ENCODE measurements at regions not wholly inside any gene's neighbourhood (a gene's known extent, or its start where the extent isn't known, plus 50 kb on each side); places are given as distances from the start of the nearest gene placed in this dataset.
A peak's percentile ranks its signal among the peaks of the same experiment; 100 is the strongest.
"Not testable (repeated sequence)": the region's sequence is repeated elsewhere in the genome, so short reads cannot be mapped to it uniquely, and the experiment has no call there.

GRCh38 chr13:73177017-73177416 lies 118.2 kb downstream of the KLF5 start:
- no peak overlapping the region for H3K27ac Mint-ChIP-seq
- ATAC-seq (replicated peaks), result no peak
- H3K4me1 Mint-ChIP-seq, result no peaks in the 10 kb centered on the region
- no peak for DNase-seq
- H3K4me3 Mint-ChIP-seq, result no peak overlapping the region
- H3K36me3 Mint-ChIP-seq, result no peaks in the 10 kb centered on the region
- H3K27me3 Mint-ChIP-seq, result no peaks in the 10 kb centered on the region
- no peaks in the 10 kb centered on the region for H3K9me3 Mint-ChIP-seq

GRCh38 chr13:73174521-73175010 lies 115.8 kb downstream of the KLF5 start:
- ATAC-seq (replicated peaks), result no peak
- Mint-ChIP-seq H3K4me3 (no peak overlapping the region), H3K4me1 (no peaks in the 10 kb centered on the region), H3K36me3 (no peaks in the 10 kb centered on the region), H3K27me3 (no peaks in the 10 kb centered on the region), H3K9me3 (no peaks in the 10 kb centered on the region), H3K27ac (no peak overlapping the region)
- no peak for DNase-seq

- H3K9me3 Mint-ChIP-seq, result no peaks in the 10 kb centered on the region
- H3K27ac Mint-ChIP-seq, result no peak overlapping the region
- DNase-seq (no peak), ATAC-seq (replicated peaks) (no peak)
- H3K27me3 Mint-ChIP-seq, result no peaks in the 10 kb centered on the region
- H3K4me3 Mint-ChIP-seq, result no peak overlapping the region
- H3K4me1 Mint-ChIP-seq, result peaks cover 0 to 1% of the 10 kb centered on the region in 2 donors
- no peaks in the 10 kb centered on the region for H3K36me3 Mint-ChIP-seq
Measured at GRCh38 chr13:73173279-73173811, 114.5 kb downstream of the KLF5 start.

- H3K4me1 Mint-ChIP-seq, result peaks cover 0 to 1% of the 10 kb centered on the region in 2 donors
- DNase-seq (no peak), ATAC-seq (replicated peaks) (no peak)
- no peak overlapping the region for H3K4me3 Mint-ChIP-seq
- no peaks in the 10 kb centered on the region for H3K36me3 Mint-ChIP-seq
- H3K9me3 Mint-ChIP-seq, result no peaks in the 10 kb centered on the region
- H3K27ac Mint-ChIP-seq, result no peak overlapping the region
- no peaks in the 10 kb centered on the region for H3K27me3 Mint-ChIP-seq
Measured at GRCh38 chr13:73171926-73172325, 113.1 kb downstream of the KLF5 start.

GRCh38 chr13:73171271-73171682 lies 112.5 kb downstream of the KLF5 start:
- H3K4me1 Mint-ChIP-seq, result peaks cover 0 to 1% of the 10 kb centered on the region in 2 donors
- no peaks in the 10 kb centered on the region for H3K36me3 Mint-ChIP-seq
- no peak overlapping the region for H3K4me3 Mint-ChIP-seq
- no peaks in the 10 kb centered on the region for H3K27me3 Mint-ChIP-seq
- H3K9me3 Mint-ChIP-seq, result no peaks in the 10 kb centered on the region
- no peak for ATAC-seq (replicated peaks)
- no peak overlapping the region for H3K27ac Mint-ChIP-seq
- no peak for DNase-seq

- DNase-seq (no peak), ATAC-seq (replicated peaks) (peak in 1 of 2 donors; percentile 19)
- peaks cover 0 to 1% of the 10 kb centered on the region in 2 donors for H3K4me1 Mint-ChIP-seq
- H3K36me3 Mint-ChIP-seq, result no peaks in the 10 kb centered on the region
- no peak overlapping the region for H3K4me3 Mint-ChIP-seq
- no peaks in the 10 kb centered on the region for H3K27me3 Mint-ChIP-seq
- H3K9me3 Mint-ChIP-seq, result no peaks in the 10 kb centered on the region
- H3K27ac Mint-ChIP-seq, result no peak overlapping the region
Measured at GRCh38 chr13:73169971-73170370, 111.2 kb downstream of the KLF5 start.

- no peak overlapping the region for H3K4me3 Mint-ChIP-seq
- no peaks in the 10 kb centered on the region for H3K36me3 Mint-ChIP-seq
- H3K4me1 Mint-ChIP-seq, result peaks cover 0 to 1% of the 10 kb centered on the region in 2 donors
- H3K9me3 Mint-ChIP-seq, result peaks cover 0 to 2% of the 10 kb centered on the region in 2 donors
- DNase-seq (no peak), ATAC-seq (replicated peaks) (no peak)
- H3K27ac Mint-ChIP-seq, result no peak overlapping the region
- no peaks in the 10 kb centered on the region for H3K27me3 Mint-ChIP-seq
Measured at GRCh38 chr13:73168953-73169401, 110.2 kb downstream of the KLF5 start.

GRCh38 chr13:73168226-73168952 lies 109.6 kb downstream of the KLF5 start:
- no peak overlapping the region for H3K27ac Mint-ChIP-seq

GRCh38 chr13:73167028-73167820 lies 108.4 kb downstream of the KLF5 start:
- Mint-ChIP-seq H3K9me3 (peaks cover 0 to 2% of the 10 kb centered on the region in 2 donors), H3K36me3 (no peaks in the 10 kb centered on the region), H3K4me1 (peaks cover 0 to 1% of the 10 kb centered on the region in 2 donors), H3K27me3 (no peaks in the 10 kb centered on the region), H3K4me3 (no peak overlapping the region), H3K27ac (no peak overlapping the region)
- DNase-seq (no peak), ATAC-seq (replicated peaks) (no peak)

More at GRCh38 chr13:73168226-73168952, 109.6 kb downstream of the KLF5 start:
- Mint-ChIP-seq H3K4me3 (no peak overlapping the region), H3K27me3 (no peaks in the 10 kb centered on the region), H3K4me1 (peaks cover 0 to 1% of the 10 kb centered on the region in 2 donors), H3K36me3 (no peaks in the 10 kb centered on the region), H3K9me3 (peaks cover 0 to 2% of the 10 kb centered on the region in 2 donors)
- ATAC-seq (replicated peaks) (peak in 1 of 2 donors; percentile 38), DNase-seq (no peak)

GRCh38 chr13:73166204-73166603 lies 107.4 kb downstream of the KLF5 start:
- H3K36me3 Mint-ChIP-seq, result no peaks in the 10 kb centered on the region
- ATAC-seq (replicated peaks) (no peak), DNase-seq (no peak)
- peaks cover 0 to 2% of the 10 kb centered on the region in 2 donors for H3K9me3 Mint-ChIP-seq
- peaks cover 0 to 1% of the 10 kb centered on the region in 2 donors for H3K4me1 Mint-ChIP-seq
- H3K27me3 Mint-ChIP-seq, result no peaks in the 10 kb centered on the region
- H3K27ac Mint-ChIP-seq, result no peak overlapping the region
- no peak overlapping the region for H3K4me3 Mint-ChIP-seq

GRCh38 chr13:73162912-73163911 lies 104.4 kb downstream of the KLF5 start:
- H3K27me3 Mint-ChIP-seq, result no peaks in the 10 kb centered on the region
- peak in 1 of 2 donors; percentile 23 for ATAC-seq (replicated peaks)
- H3K36me3 Mint-ChIP-seq, result no peaks in the 10 kb centered on the region
- H3K27ac Mint-ChIP-seq, result no peak overlapping the region
- H3K4me1 Mint-ChIP-seq, result no peaks in the 10 kb centered on the region
- no peak overlapping the region for H3K4me3 Mint-ChIP-seq
- no peak for DNase-seq
- peaks cover 0 to 6% of the 10 kb centered on the region in 2 donors for H3K9me3 Mint-ChIP-seq

GRCh38 chr13:73160371-73161031 lies 101.7 kb downstream of the KLF5 start:
- H3K36me3 Mint-ChIP-seq; DNase-seq; H3K9me3 Mint-ChIP-seq; H3K4me1 Mint-ChIP-seq; H3K4me3 Mint-ChIP-seq; H3K27ac Mint-ChIP-seq; H3K27me3 Mint-ChIP-seq; ATAC-seq (replicated peaks): not testable (repeated sequence)

- H3K27ac Mint-ChIP-seq, result no peak overlapping the region
- ATAC-seq (replicated peaks) (no peak), DNase-seq (no peak)
- H3K4me1 Mint-ChIP-seq, result no peaks in the 10 kb centered on the region
- H3K36me3 Mint-ChIP-seq, result no peaks in the 10 kb centered on the region
- H3K4me3 Mint-ChIP-seq, result no peak overlapping the region
- no peaks in the 10 kb centered on the region for H3K27me3 Mint-ChIP-seq
- H3K9me3 Mint-ChIP-seq, result peaks cover 0 to 4% of the 10 kb centered on the region in 2 donors
Measured at GRCh38 chr13:73158851-73159250, 100.0 kb downstream of the KLF5 start.

All from stimulated activated naive B cell treated with anti-CD40 and anti-IgM and Interleukin-4, amounts not matched to agents 10 μg/mL and 1 μg/mL and 100 μg/mL, for 72 hours (primary cell).